ENCODE measurements at regions not wholly inside any gene's neighbourhood (a gene's known extent, or its start where the extent isn't known, plus 50 kb on each side); places are given as distances from the start of the nearest gene placed in this dataset.

DNA sequence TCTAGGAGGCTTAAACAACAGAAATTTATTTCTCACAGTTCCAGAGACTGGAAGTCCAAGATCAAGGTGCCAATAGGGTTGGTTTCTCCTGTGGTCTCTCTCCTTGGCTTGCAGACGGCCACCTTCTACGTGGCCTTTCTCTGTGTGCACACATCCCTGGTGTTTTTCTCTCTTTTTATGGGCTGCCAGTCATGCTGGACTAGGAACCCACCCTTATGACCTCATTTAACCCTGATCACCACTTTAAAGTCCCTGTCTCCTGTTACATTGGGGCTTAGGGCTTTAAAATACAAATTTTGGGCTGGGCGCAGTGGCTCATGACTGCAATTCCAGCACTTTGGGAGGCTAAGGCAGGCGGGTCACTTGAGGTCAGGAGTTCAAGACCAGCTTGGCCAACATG is 157.1 kb downstream of the TLE1 start:
- dilution Hi-C loops (cut with MboI; ENCODE audit: extremely low pct_ligation_motif_present, low sequenced_read_pairs) = no loop called here
- Histone ChIP-seq H3K9me3 (ENCODE audit: control insufficient read depth, low read depth, low read length) (no peaks in the 10 kb centered on the region), H4K20me1 (ENCODE audit: control insufficient read depth, extremely low read depth, insufficient read depth, low read length) (no peaks in the 10 kb centered on the region), H3K27me3 (ENCODE audit: control insufficient read depth, extremely low read depth, insufficient read depth, low read length) (no peaks in the 10 kb centered on the region), H2AFZ (ENCODE audit: control insufficient read depth, low read length) (no peak overlapping the region), H3K9me1 (ENCODE audit: control insufficient read depth, extremely low read depth, insufficient read depth, low read length) (no peaks in the 10 kb centered on the region), H3K36me3 (ENCODE audit: control insufficient read depth in 2 of 2, extremely low read depth in 1 of 2, insufficient read depth in 2 of 2, low read length in 2 of 2) (no peaks in the 10 kb centered on the region), H3K4me2 (ENCODE audit: control insufficient read depth, extremely low read depth, insufficient read depth, low read depth, low read length) (no peak overlapping the region), H3K4me3 (ENCODE audit: control insufficient read depth in 2 of 3, extremely low read depth in 1 of 3, insufficient read depth in 2 of 3, low read depth in 1 of 3, low read length in 3 of 3) (no peak overlapping the region), H3K9ac (ENCODE audit: control insufficient read depth, extremely low read depth, insufficient read depth, low read length) (no peak overlapping the region), H3K4me1 (ENCODE audit: control insufficient read depth, extremely low read depth, insufficient read depth, low read length) (peaks cover 6% of the 10 kb centered on the region), H3K79me2 (ENCODE audit: control insufficient read depth, insufficient read depth, low read length) (no peaks in the 10 kb centered on the region), H3K27ac (ENCODE audit: control insufficient read depth, insufficient read depth, low read length) (no peak overlapping the region)
- no peak for DNase-seq (ENCODE audit: low read depth, low spot score)
- FAIRE-seq = no peak
- no peak for TF ChIP-seq EZH2 (IDR thresholded peaks at IDR 0.05; ENCODE audit: low read length)
- TF ChIP-seq, protein P1, sequence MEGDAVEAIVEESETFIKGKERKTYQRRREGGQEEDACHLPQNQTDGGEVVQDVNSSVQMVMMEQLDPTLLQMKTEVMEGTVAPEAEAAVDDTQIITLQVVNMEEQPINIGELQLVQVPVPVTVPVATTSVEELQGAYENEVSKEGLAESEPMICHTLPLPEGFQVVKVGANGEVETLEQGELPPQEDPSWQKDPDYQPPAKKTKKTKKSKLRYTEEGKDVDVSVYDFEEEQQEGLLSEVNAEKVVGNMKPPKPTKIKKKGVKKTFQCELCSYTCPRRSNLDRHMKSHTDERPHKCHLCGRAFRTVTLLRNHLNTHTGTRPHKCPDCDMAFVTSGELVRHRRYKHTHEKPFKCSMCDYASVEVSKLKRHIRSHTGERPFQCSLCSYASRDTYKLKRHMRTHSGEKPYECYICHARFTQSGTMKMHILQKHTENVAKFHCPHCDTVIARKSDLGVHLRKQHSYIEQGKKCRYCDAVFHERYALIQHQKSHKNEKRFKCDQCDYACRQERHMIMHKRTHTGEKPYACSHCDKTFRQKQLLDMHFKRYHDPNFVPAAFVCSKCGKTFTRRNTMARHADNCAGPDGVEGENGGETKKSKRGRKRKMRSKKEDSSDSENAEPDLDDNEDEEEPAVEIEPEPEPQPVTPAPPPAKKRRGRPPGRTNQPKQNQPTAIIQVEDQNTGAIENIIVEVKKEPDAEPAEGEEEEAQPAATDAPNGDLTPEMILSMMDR (optimal IDR thresholded peaks at IDR 0.05 in 1 of 3, IDR thresholded peaks at IDR 0.05 in 1 of 3, conservative IDR thresholded peaks at IDR 0.05 in 1 of 3; ENCODE audit: extremely low read depth in 1 of 3, insufficient read depth in 2 of 3, low read length in 3 of 3) = no peak

DNA sequence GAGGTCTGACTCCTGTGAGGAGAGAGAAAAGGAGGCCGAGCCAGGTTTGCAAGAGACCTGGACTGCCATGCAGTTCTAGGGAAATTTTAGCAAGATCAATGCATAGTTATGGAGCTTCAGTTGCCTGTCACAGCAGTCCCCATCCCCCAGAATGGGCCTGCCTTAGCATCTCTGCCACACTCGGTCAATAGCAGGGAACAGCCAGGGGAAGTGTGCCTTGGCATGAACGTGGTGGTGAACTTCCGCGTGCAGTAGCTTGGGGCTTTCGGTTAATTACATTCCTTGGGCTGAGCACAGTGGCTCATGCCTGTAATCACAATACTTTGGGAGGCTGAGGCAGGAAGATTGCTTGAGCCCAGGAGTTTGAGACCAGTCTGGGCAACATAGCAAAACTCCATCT is 157.8 kb downstream of the TLE1 start:
- no peak overlapping the region for H3K9ac ChIP-seq (ENCODE audit: control insufficient read depth, extremely low read depth, insufficient read depth, low read length)
- TF ChIP-seq EZH2 (IDR thresholded peaks at IDR 0.05; ENCODE audit: low read length) = no peak
- TF ChIP-seq, protein P1 (optimal IDR thresholded peaks at IDR 0.05 in 1 of 3, IDR thresholded peaks at IDR 0.05 in 1 of 3, conservative IDR thresholded peaks at IDR 0.05 in 1 of 3; ENCODE audit: extremely low read depth in 1 of 3, insufficient read depth in 2 of 3, low read length in 3 of 3) = no peak
- no peak overlapping the region for H3K4me3 ChIP-seq (ENCODE audit: control insufficient read depth in 2 of 3, extremely low read depth in 1 of 3, insufficient read depth in 2 of 3, low read depth in 1 of 3, low read length in 3 of 3)
- H3K36me3 ChIP-seq (ENCODE audit: control insufficient read depth in 2 of 2, extremely low read depth in 1 of 2, insufficient read depth in 2 of 2, low read length in 2 of 2) = no peaks in the 10 kb centered on the region
- H3K9me3 ChIP-seq (ENCODE audit: control insufficient read depth, low read depth, low read length) = no peaks in the 10 kb centered on the region
- DNase-seq (ENCODE audit: low read depth, low spot score) (no peak), FAIRE-seq (no peak)
- H3K4me1 ChIP-seq (ENCODE audit: control insufficient read depth, extremely low read depth, insufficient read depth, low read length) = peaks cover 6% of the 10 kb centered on the region
- H3K79me2 ChIP-seq (ENCODE audit: control insufficient read depth, insufficient read depth, low read length) = no peaks in the 10 kb centered on the region
- no peak overlapping the region for H3K27ac ChIP-seq (ENCODE audit: control insufficient read depth, insufficient read depth, low read length)
- dilution Hi-C loops (cut with MboI; ENCODE audit: extremely low pct_ligation_motif_present, low sequenced_read_pairs) = no loop called here
- H2AFZ ChIP-seq (ENCODE audit: control insufficient read depth, low read length) = no peak overlapping the region
- H3K9me1 ChIP-seq (ENCODE audit: control insufficient read depth, extremely low read depth, insufficient read depth, low read length) = no peaks in the 10 kb centered on the region
- H3K27me3 ChIP-seq (ENCODE audit: control insufficient read depth, extremely low read depth, insufficient read depth, low read length) = no peaks in the 10 kb centered on the region
- H3K4me2 ChIP-seq (ENCODE audit: control insufficient read depth, extremely low read depth, insufficient read depth, low read depth, low read length) = no peak overlapping the region
- H4K20me1 ChIP-seq (ENCODE audit: control insufficient read depth, extremely low read depth, insufficient read depth, low read length) = no peaks in the 10 kb centered on the region
